ENCODE measurements at regions not wholly inside any gene's neighbourhood (a gene's known extent, or its start where the extent isn't known, plus 50 kb on each side); places are given as distances from the start of the nearest gene placed in this dataset.

- POLR2A ChIA-PET: interaction anchor here (1.1 kb wide), 1 partner anchor 77 kb away, joined by 3 read pairs; no protein-coding TSS in a partner anchor
- no peaks in the 10 kb centered on the region for H3K79me2 ChIP-seq (ENCODE audit: insufficient read depth, low read length)
- peak; percentile 78 for FAIRE-seq
- TF ChIP-seq SALL1 (CRISPR knock-in tag; IDR thresholded peaks at IDR 0.05) (peak; percentile 49), HNF4G (IDR thresholded peaks at IDR 0.05; ENCODE audit: borderline replicate concordance, low read depth, low read length) (no peak), HNF4G (CRISPR knock-in tag; IDR thresholded peaks at IDR 0.05; ENCODE audit: borderline replicate concordance, low read depth) (peak; percentile 30; the same call in 1 of the 2 replicates), CBX2 (IDR thresholded peaks at IDR 0.05; ENCODE audit: low read depth, low read length) (no peak), CBX2 (CRISPR knock-in tag; IDR thresholded peaks at IDR 0.05; ENCODE audit: low read depth) (peak; percentile 60; the same call in 1 of the 2 replicates), HNF1B (CRISPR knock-in tag; IDR thresholded peaks at IDR 0.05) (0 out of 2 replicates have a peak, but pooled peaks have one; percentile 17), PHF5A (CRISPR knock-in tag; IDR thresholded peaks at IDR 0.05; ENCODE audit: low read depth, unreplicated experiment) (no peak), CREB3 (CRISPR knock-in tag; IDR thresholded peaks at IDR 0.05) (no peak), TAF1 (CRISPR knock-in tag; IDR thresholded peaks at IDR 0.05) (peak; percentile 25; the same call in 1 of the 2 replicates), FOXA1 (IDR thresholded peaks at IDR 0.05) (no peak), FOXA1 (CRISPR knock-in tag; IDR thresholded peaks at IDR 0.05) (peak; percentile 58), ZBTB20 (CRISPR knock-in tag; IDR thresholded peaks at IDR 0.05; ENCODE audit: borderline replicate concordance, low read depth) (0 out of 2 replicates have a peak, but pooled peaks have one; percentile 4), HMG20A (CRISPR knock-in tag; IDR thresholded peaks at IDR 0.05; ENCODE audit: borderline replicate concordance) (no peak), SAP130 (CRISPR knock-in tag; IDR thresholded peaks at IDR 0.05; ENCODE audit: low read depth) (peak; percentile 10; the same call in 1 of the 2 replicates), FOXA3 (CRISPR knock-in tag; IDR thresholded peaks at IDR 0.05) (peak; percentile 87), ZNF747 (CRISPR knock-in tag; IDR thresholded peaks at IDR 0.05; ENCODE audit: borderline replicate concordance) (0 out of 2 replicates have a peak, but pooled peaks have one; percentile 21)
- TF ChIP-seq, protein P1, sequence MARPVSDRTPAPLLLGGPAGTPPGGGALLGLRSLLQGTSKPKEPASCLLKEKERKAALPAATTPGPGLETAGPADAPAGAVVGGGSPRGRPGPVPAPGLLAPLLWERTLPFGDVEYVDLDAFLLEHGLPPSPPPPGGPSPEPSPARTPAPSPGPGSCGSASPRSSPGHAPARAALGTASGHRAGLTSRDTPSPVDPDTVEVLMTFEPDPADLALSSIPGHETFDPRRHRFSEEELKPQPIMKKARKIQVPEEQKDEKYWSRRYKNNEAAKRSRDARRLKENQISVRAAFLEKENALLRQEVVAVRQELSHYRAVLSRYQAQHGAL (CRISPR knock-in tag; IDR thresholded peaks at IDR 0.05; ENCODE audit: not compliant biosample characterization): no peak
- TF ChIP-seq, protein P2, sequence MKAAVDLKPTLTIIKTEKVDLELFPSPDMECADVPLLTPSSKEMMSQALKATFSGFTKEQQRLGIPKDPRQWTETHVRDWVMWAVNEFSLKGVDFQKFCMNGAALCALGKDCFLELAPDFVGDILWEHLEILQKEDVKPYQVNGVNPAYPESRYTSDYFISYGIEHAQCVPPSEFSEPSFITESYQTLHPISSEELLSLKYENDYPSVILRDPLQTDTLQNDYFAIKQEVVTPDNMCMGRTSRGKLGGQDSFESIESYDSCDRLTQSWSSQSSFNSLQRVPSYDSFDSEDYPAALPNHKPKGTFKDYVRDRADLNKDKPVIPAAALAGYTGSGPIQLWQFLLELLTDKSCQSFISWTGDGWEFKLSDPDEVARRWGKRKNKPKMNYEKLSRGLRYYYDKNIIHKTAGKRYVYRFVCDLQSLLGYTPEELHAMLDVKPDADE (CRISPR knock-in tag; IDR thresholded peaks at IDR 0.05): no peak
Measured at GRCh38 chr6:43849844-43850243, 79.8 kb downstream of the VEGFA start.

More at GRCh38 chr6:43849844-43850243, 79.8 kb downstream of the VEGFA start:
- H3K4me3 ChIP-seq (replicated peaks in 1 of 3; ENCODE audit: insufficient read depth in 1 of 3, low read depth in 2 of 3, low read length in 3 of 3): peak overlapping the region in 1 of 3 experiments; percentile 2; a peak in 1 of 6 replicates
- H3K9ac ChIP-seq (ENCODE audit: insufficient read depth, low read depth, low read length): no peak overlapping the region
- intact Hi-C loops (cut with micrococcal nuclease; ENCODE audit: unreplicated experiment) (loop anchor here (5.0 kb wide), 1 partner anchor 183 kb away; no protein-coding TSS in a partner anchor), in situ Hi-C loops (cut with HindIII; ENCODE audit: extremely low pct_ligation_motif_present, low pct_unique_long_range_greater_than_20kb) (loop anchor here (5.0 kb wide), 1 partner anchor 102 kb away; no protein-coding TSS in a partner anchor)
- BruUV-seq (replicated peaks): no TSS peak
- DNase-seq (ENCODE audit: low spot score): no peak
- H2AFZ ChIP-seq (ENCODE audit: low read length): no peak overlapping the region
- H3K36me3 ChIP-seq (replicated peaks in 1 of 2; ENCODE audit: control insufficient read depth in 1 of 2, insufficient read depth in 2 of 2, low read length in 2 of 2): no peaks in the 10 kb centered on the region
- no peak for ATAC-seq
- H3K9me3 ChIP-seq (ENCODE audit: low read length): no peaks in the 10 kb centered on the region
- 5% methylated on average over 5 of the region's 5 CpGs for WGBS (ENCODE audit: low lambda C conversion rate)
- H3K27ac ChIP-seq (ENCODE audit: extremely low read length, insufficient read depth, low read length): no peak overlapping the region
- no peaks in the 10 kb centered on the region for H4K20me1 ChIP-seq (ENCODE audit: insufficient read depth, low read length)
- CTCF ChIA-PET (ENCODE audit: low intra/inter-chr PET ratio, low total read pairs): no interaction called here
- peaks cover 0 to 12% of the 10 kb centered on the region in 2 experiments; a peak in 1 of 5 replicates for H3K27me3 ChIP-seq (ENCODE audit: control insufficient read depth in 1 of 2, insufficient read depth in 2 of 2, low read length in 2 of 2)
- H3K4me2 ChIP-seq (ENCODE audit: low read depth, low read length): peak overlapping the region; percentile 60
- peaks cover 79% of the 10 kb centered on the region for H3K4me1 ChIP-seq (ENCODE audit: insufficient read depth, low read length)
